Activated T-cell treated with anti-CD3 and anti-CD28 coated beads, Interleukin-2, amount 50 U/mL, for 72 hours (primary cell): ENCODE measurements at regions not wholly inside any gene's neighbourhood (a gene's known extent, or its start where the extent isn't known, plus 50 kb on each side); places are given as distances from the start of the nearest gene placed in this dataset.
"Not testable (repeated sequence)": the region's sequence is repeated elsewhere in the genome, so short reads cannot be mapped to it uniquely, and the experiment has no call there.

Source experiments
- ATAC-seq, 2 donors: fragments of 150-1000 bp; cut with Tn5 transposase; replicated peaks in 1 of 2; 2 replicates each; pipeline ENCODE4 v1.10.0; 2021; ENCODE audit warnings: moderate library complexity in 2 of 2, mild to moderate bottlenecking in 1 of 2
- DNase-seq, 2 donors: peaks; one replicate each; pipeline ENCODE4 v3.0.0; 2021 to 2022; ENCODE audit warnings: mixed read lengths in 1 of 2
- H3K27ac Mint-ChIP-seq: one replicate; pipeline ENCODE4 v1.8.0; 2022; ENCODE audit warnings: mild to moderate bottlenecking, moderate library complexity, mixed read lengths
- H3K27me3 Mint-ChIP-seq: one replicate; pipeline ENCODE4 v1.8.0; 2022; ENCODE audit warnings: low read depth, mixed read lengths
- H3K36me3 Mint-ChIP-seq, 2 donors: one replicate each; pipeline ENCODE4 v1.8.0; 2022; ENCODE audit warnings: mixed read lengths in 2 of 2, mild to moderate bottlenecking in 1 of 2; ENCODE audit not compliant: insufficient read depth in 2 of 2
- H3K4me1 Mint-ChIP-seq: one replicate; pipeline ENCODE4 v1.8.0; 2022; ENCODE audit warnings: low read depth, mixed read lengths
- H3K4me3 Mint-ChIP-seq, 2 donors: one replicate each; pipeline ENCODE4 v1.8.0; 2022; ENCODE audit warnings: mild to moderate bottlenecking in 2 of 2, mixed read lengths in 2 of 2, moderate library complexity in 2 of 2
- H3K9me3 Mint-ChIP-seq, 2 donors: one replicate each; pipeline ENCODE4 v1.8.0; 2022; ENCODE audit warnings: mixed read lengths in 2 of 2

GRCh38 chr5:75823811-75824210 lies 106.6 kb upstream of the POC5 start:
- no peak for ATAC-seq
- H3K27me3 Mint-ChIP-seq = peaks cover 5% of the 10 kb centered on the region
- H3K36me3 Mint-ChIP-seq = no peaks in the 10 kb centered on the region
- no peak overlapping the region for H3K4me3 Mint-ChIP-seq
- no peak for DNase-seq
- peaks cover 0 to 1% of the 10 kb centered on the region in 2 donors for H3K9me3 Mint-ChIP-seq
- H3K27ac Mint-ChIP-seq = no peak overlapping the region
- no peaks in the 10 kb centered on the region for H3K4me1 Mint-ChIP-seq

- Mint-ChIP-seq H3K4me3 (no peak overlapping the region), H3K27me3 (peaks cover 14% of the 10 kb centered on the region), H3K27ac (no peak overlapping the region), H3K4me1 (no peaks in the 10 kb centered on the region), H3K36me3 (peaks cover 0 to 1% of the 10 kb centered on the region in 2 donors), H3K9me3 (peaks cover 0 to 1% of the 10 kb centered on the region in 2 donors)
- no peak for ATAC-seq
- DNase-seq = no peak
These were observed 101.4 kb upstream of the POC5 start for GRCh38 chr5:75818661-75819060.

- not testable (repeated sequence) for DNase-seq
These were observed 82.5 kb upstream of the POC5 start for GRCh38 chr5:75799695-75800094.

GRCh38 chr5:75769338-75769737 lies 52.1 kb upstream of the POC5 start:
- H3K4me1 Mint-ChIP-seq, H3K27ac Mint-ChIP-seq, H3K4me3 Mint-ChIP-seq, ATAC-seq, H3K36me3 Mint-ChIP-seq, H3K27me3 Mint-ChIP-seq, DNase-seq: not testable (repeated sequence)
- H3K9me3 Mint-ChIP-seq = peaks cover 16 to 25% of the 10 kb centered on the region in 2 donors

More at GRCh38 chr5:75799695-75800094, 82.5 kb upstream of the POC5 start:
- not testable (repeated sequence) for ATAC-seq, H3K4me1 Mint-ChIP-seq, H3K27ac Mint-ChIP-seq, H3K27me3 Mint-ChIP-seq, H3K4me3 Mint-ChIP-seq, H3K36me3 Mint-ChIP-seq
- peaks cover 8 to 17% of the 10 kb centered on the region in 2 donors for H3K9me3 Mint-ChIP-seq
